HepG2 (cell line): ENCODE measurements at regions not wholly inside any gene's neighbourhood (a gene's known extent, or its start where the extent isn't known, plus 50 kb on each side); places are given as distances from the start of the nearest gene placed in this dataset.

Experiments used
- CEBPB ChIP-seq: IDR thresholded peaks from 2 replicates; pipeline ENCODE4 v1.6.1; 2011; ENCODE audit warnings: low read depth, low read length, improper control_type of control experiment, borderline replicate concordance
- DNMT3B ChIP-seq: conservative IDR thresholded peaks from 2 replicates; pipeline ENCODE4 v1.6.1; 2016; ENCODE audit warnings: missing biosample characterization, control low read depth
- ETV6 ChIP-seq: sonication (generic); formaldehyde crosslinking; conservative IDR thresholded peaks from 2 replicates; pipeline ENCODE4 v1.4.0; 2020; ENCODE audit warnings: missing genetic modification reagents
- FOXO4 ChIP-seq: sonication (generic); formaldehyde crosslinking; conservative IDR thresholded peaks from 2 replicates; pipeline ENCODE4 v1.8.1; 2023; ENCODE audit warnings: missing genetic modification reagents
- HMGXB3 ChIP-seq: sonication (generic); formaldehyde crosslinking; IDR thresholded peaks from 2 replicates; pipeline ENCODE4 v1.4.0; 2020; ENCODE audit warnings: missing genetic modification reagents, borderline replicate concordance
- JDP2 ChIP-seq: sonication (generic); formaldehyde crosslinking; IDR thresholded peaks from 2 replicates; pipeline ENCODE4 v1.8.1; 2022; ENCODE audit warnings: missing genetic modification reagents, borderline replicate concordance
- KDM2A ChIP-seq: sonication (generic); formaldehyde crosslinking; IDR thresholded peaks from 2 replicates; pipeline ENCODE4 v1.4.0; 2020; ENCODE audit warnings: low read depth, missing genetic modification reagents, borderline replicate concordance
- MATR3 ChIP-seq: sonication (generic); formaldehyde crosslinking; IDR thresholded peaks from 2 replicates; pipeline ENCODE4 v1.4.0; 2020; ENCODE audit warnings: missing genetic modification reagents
- MEIS1 ChIP-seq: sonication (generic); formaldehyde crosslinking; IDR thresholded peaks from 2 replicates; pipeline ENCODE4 v1.9.0; 2021; ENCODE audit warnings: mild to moderate bottlenecking, missing genetic modification reagents, moderate library complexity, borderline replicate concordance
- MIXL1 ChIP-seq: IDR thresholded peaks from 2 replicates; pipeline ENCODE4 v1.6.1; 2016
- PAF1 ChIP-seq: IDR thresholded peaks from 2 replicates; pipeline ENCODE4 v1.6.1; 2016; ENCODE audit warnings: missing genetic modification reagents, missing compliant biosample characterization
- POLR2AphosphoS5 ChIP-seq: IDR thresholded peaks from 2 replicates; pipeline ENCODE4 v1.6.1; 2012; ENCODE audit warnings: low read depth, low read length
- REL ChIP-seq: sonication (generic); formaldehyde crosslinking; conservative IDR thresholded peaks from 2 replicates; pipeline ENCODE4 v1.8.0; 2022; ENCODE audit warnings: mild to moderate bottlenecking, missing genetic modification reagents, moderate library complexity
- RNF2 ChIP-seq: fragments of 450-650 bp; conservative IDR thresholded peaks from 2 replicates; pipeline ENCODE4 v1.6.1; 2016; ENCODE audit warnings: low read depth
- SCMH1 ChIP-seq: sonication (generic); formaldehyde crosslinking; IDR thresholded peaks from 2 replicates; pipeline ENCODE4 v1.9.0; 2021; ENCODE audit warnings: missing genetic modification reagents, mild to moderate bottlenecking, borderline replicate concordance
- SP140L ChIP-seq: sonication (generic); formaldehyde crosslinking; IDR thresholded peaks from 2 replicates; pipeline ENCODE4 v1.4.0; 2020; ENCODE audit warnings: missing genetic modification reagents, borderline replicate concordance
- THAP8 ChIP-seq: sonication (generic); formaldehyde crosslinking; IDR thresholded peaks from 2 replicates; pipeline ENCODE4 v1.5.1; 2020; ENCODE audit warnings: missing genetic modification reagents, mild to moderate bottlenecking, borderline replicate concordance
- ZBTB37 ChIP-seq: sonication (generic); formaldehyde crosslinking; IDR thresholded peaks from 2 replicates; pipeline ENCODE4 v1.4.0; 2020; ENCODE audit warnings: mild to moderate bottlenecking, missing genetic modification reagents
- ZFYVE20 ChIP-seq: sonication (generic); formaldehyde crosslinking; IDR thresholded peaks from 2 replicates; pipeline ENCODE4 v1.8.0; 2023; ENCODE audit warnings: low read depth, mild to moderate bottlenecking, moderate library complexity, missing genetic modification reagents, borderline replicate concordance
- ZNF138 ChIP-seq: sonication (generic); formaldehyde crosslinking; IDR thresholded peaks from 2 replicates; pipeline ENCODE4 v1.5.0; 2020; ENCODE audit warnings: mild to moderate bottlenecking, low read depth, missing genetic modification reagents
- ZNF652 ChIP-seq: IDR thresholded peaks from 2 replicates; pipeline ENCODE4 v1.6.1; 2016; ENCODE audit warnings: low read depth, borderline replicate concordance
- ZNF75D ChIP-seq: sonication (generic); formaldehyde crosslinking; IDR thresholded peaks from 2 replicates; pipeline ENCODE4 v1.8.1; 2023; ENCODE audit warnings: missing genetic modification reagents, mild to moderate bottlenecking, borderline replicate concordance
- ZNF766 ChIP-seq: sonication (generic); formaldehyde crosslinking; IDR thresholded peaks from 2 replicates; pipeline ENCODE4 v1.5.0; 2020; ENCODE audit warnings: missing genetic modification reagents, borderline replicate concordance

GRCh38 chr20:50455656-50456451 lies 54.3 kb upstream of the PTPN1 start (continued):
- TF ChIP-seq MEIS1 (CRISPR knock-in tag) (peak; percentile 99), JDP2 (CRISPR knock-in tag) (no peak; the same call in 1 of the 2 replicates), ZNF75D (CRISPR knock-in tag) (no peak), SCMH1 (CRISPR knock-in tag) (no peak), ZBTB37 (peak; percentile 90), HMGXB3 (CRISPR knock-in tag) (no peak; the same call in 1 of the 2 replicates), PAF1 (CRISPR knock-in tag) (no peak; the same call in 1 of the 2 replicates), THAP8 (CRISPR knock-in tag) (0 out of 2 replicates have a peak, but pooled peaks have one; percentile 68), FOXO4 (CRISPR knock-in tag) (peak; percentile 95; the same call in 1 of the 2 replicates), DNMT3B (CRISPR knock-in tag) (peak; percentile 81; the same call in 1 of the 2 replicates), ZNF766 (CRISPR knock-in tag) (peak; percentile 84), ETV6 (CRISPR knock-in tag) (peak; percentile 99), RNF2 (no peak), MIXL1 (CRISPR knock-in tag) (peak; percentile 73), SP140L (CRISPR knock-in tag) (no peak), REL (CRISPR knock-in tag) (no peak), ZFYVE20 (CRISPR knock-in tag) (no peak), POLR2AphosphoS5 (peak; percentile 63), ZNF652 (peak; percentile 52; the same call in 1 of the 2 replicates), ZNF138 (CRISPR knock-in tag) (no peak), CEBPB (no peak), KDM2A (CRISPR knock-in tag) (peak; percentile 65; the same call in 1 of the 2 replicates), MATR3 (CRISPR knock-in tag) (no peak)
